SK-N-SH (cell line): ENCODE measurements at regions not wholly inside any gene's neighbourhood (a gene's known extent, or its start where the extent isn't known, plus 50 kb on each side); places are given as distances from the start of the nearest gene placed in this dataset.

Source experiments
- EP300 ChIP-seq, 2 experiments: IDR thresholded peaks; 2 replicates each; pipeline versions ENCODE4 v1.4.0 to v1.6.1; 2012; ENCODE audit warnings: borderline replicate concordance in 1 of 2, low read depth in 1 of 2, low read length in 1 of 2
- EZH2phosphoT487 ChIP-seq: fragments of 200-600 bp; sonication (generic); IDR thresholded peaks from 2 replicates; pipeline ENCODE4 v1.6.1; 2017; ENCODE audit warnings: low read depth, mixed run types, mild to moderate bottlenecking, antibody characterized with exemption, moderate library complexity, borderline replicate concordance
- FOXM1 ChIP-seq: IDR thresholded peaks from 2 replicates; pipeline ENCODE4 v1.4.0; 2012; ENCODE audit warnings: low read depth, mild to moderate bottlenecking
- GATA2 ChIP-seq: sonication (generic); formaldehyde crosslinking; IDR thresholded peaks from 2 replicates; pipeline ENCODE4 v1.5.0; 2020; ENCODE audit warnings: mild to moderate bottlenecking, missing genetic modification reagents
- MAX ChIP-seq: IDR thresholded peaks from 2 replicates; pipeline ENCODE4 v1.4.0; 2012; ENCODE audit warnings: low read depth
- REST ChIP-seq: IDR thresholded peaks from 2 replicates; pipeline ENCODE4 v1.6.1; 2012; ENCODE audit warnings: mild to moderate bottlenecking, low read depth, low read length, moderate library complexity
- RFX5 ChIP-seq: IDR thresholded peaks from 2 replicates; pipeline ENCODE4 v1.6.1; 2012; ENCODE audit warnings: mild to moderate bottlenecking, improper control_type of control experiment, low read length
- SIN3A ChIP-seq: IDR thresholded peaks from 2 replicates; pipeline ENCODE4 v1.6.1; 2012; ENCODE audit warnings: low read depth, mild to moderate bottlenecking, low read length, moderate library complexity, borderline replicate concordance
- TF ChIP-seq, protein P1 (sequence below): fragments of 200-600 bp; sonication (generic); IDR thresholded peaks from 2 replicates; pipeline ENCODE4 v1.6.1; 2017; ENCODE audit warnings: antibody characterized with exemption, mild to moderate bottlenecking, moderate library complexity
- TF ChIP-seq, protein P2 (sequence below): fragments of 150-350 bp; IDR thresholded peaks from 2 replicates; pipeline ENCODE4 v1.6.1; 2016; ENCODE audit warnings: mild to moderate bottlenecking, low read depth, low read length

DNA sequence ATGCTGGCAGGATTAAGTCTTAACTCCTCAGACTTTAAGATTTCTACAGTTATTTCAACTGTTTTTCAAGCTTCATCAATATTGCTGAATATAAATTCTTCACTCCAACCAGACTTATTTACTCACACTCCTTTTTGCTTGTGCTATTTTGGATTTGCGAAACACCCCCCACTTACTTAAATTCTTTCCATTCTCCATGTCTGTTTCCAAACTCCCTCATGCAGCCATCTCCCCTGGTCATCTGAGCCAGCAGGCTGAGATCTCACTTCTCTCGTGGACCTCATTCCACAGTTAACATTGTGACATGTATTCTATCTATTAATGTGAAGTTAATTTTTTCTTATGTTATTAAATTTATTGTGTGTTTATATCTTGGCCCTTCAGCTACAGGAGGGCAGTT is 188.9 kb upstream of the HDAC9 start:
- TF ChIP-seq REST (no peak), EP300 (IDR thresholded peaks at IDR 0.05; ENCODE audit: borderline replicate concordance in 1 of 2, low read depth in 1 of 2, low read length in 1 of 2) (no peak), SIN3A (no peak), FOXM1 (no peak), GATA2 (no peak), EZH2phosphoT487 (no peak), MAX (no peak), RFX5 (no peak)
- TF ChIP-seq, protein P1, sequence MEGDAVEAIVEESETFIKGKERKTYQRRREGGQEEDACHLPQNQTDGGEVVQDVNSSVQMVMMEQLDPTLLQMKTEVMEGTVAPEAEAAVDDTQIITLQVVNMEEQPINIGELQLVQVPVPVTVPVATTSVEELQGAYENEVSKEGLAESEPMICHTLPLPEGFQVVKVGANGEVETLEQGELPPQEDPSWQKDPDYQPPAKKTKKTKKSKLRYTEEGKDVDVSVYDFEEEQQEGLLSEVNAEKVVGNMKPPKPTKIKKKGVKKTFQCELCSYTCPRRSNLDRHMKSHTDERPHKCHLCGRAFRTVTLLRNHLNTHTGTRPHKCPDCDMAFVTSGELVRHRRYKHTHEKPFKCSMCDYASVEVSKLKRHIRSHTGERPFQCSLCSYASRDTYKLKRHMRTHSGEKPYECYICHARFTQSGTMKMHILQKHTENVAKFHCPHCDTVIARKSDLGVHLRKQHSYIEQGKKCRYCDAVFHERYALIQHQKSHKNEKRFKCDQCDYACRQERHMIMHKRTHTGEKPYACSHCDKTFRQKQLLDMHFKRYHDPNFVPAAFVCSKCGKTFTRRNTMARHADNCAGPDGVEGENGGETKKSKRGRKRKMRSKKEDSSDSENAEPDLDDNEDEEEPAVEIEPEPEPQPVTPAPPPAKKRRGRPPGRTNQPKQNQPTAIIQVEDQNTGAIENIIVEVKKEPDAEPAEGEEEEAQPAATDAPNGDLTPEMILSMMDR = no peak
- TF ChIP-seq, protein P2, sequence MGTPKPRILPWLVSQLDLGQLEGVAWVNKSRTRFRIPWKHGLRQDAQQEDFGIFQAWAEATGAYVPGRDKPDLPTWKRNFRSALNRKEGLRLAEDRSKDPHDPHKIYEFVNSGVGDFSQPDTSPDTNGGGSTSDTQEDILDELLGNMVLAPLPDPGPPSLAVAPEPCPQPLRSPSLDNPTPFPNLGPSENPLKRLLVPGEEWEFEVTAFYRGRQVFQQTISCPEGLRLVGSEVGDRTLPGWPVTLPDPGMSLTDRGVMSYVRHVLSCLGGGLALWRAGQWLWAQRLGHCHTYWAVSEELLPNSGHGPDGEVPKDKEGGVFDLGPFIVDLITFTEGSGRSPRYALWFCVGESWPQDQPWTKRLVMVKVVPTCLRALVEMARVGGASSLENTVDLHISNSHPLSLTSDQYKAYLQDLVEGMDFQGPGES = no peak
